Stimulated activated naive CD8-positive, alpha-beta T cell treated with anti-CD3 and anti-CD28 coated beads, Interleukin-15, amount 100 ng/mL, for 72 hours (primary cell): ENCODE measurements at regions not wholly inside any gene's neighbourhood (a gene's known extent, or its start where the extent isn't known, plus 50 kb on each side); places are given as distances from the start of the nearest gene placed in this dataset.

Experiments used
- ATAC-seq: fragments of 150-1000 bp; cut with Tn5 transposase; 2 replicates; pipeline ENCODE4 v1.10.0; 2021; ENCODE audit warnings: mild to moderate bottlenecking, moderate library complexity
- DNase-seq, 2 donors: peaks; one replicate each; pipeline ENCODE4 v3.0.0; 2021 to 2022
- H3K27ac Mint-ChIP-seq, 2 donors: one replicate each; pipeline ENCODE4 v1.8.0; 2022; ENCODE audit warnings: mild to moderate bottlenecking in 2 of 2, mixed read lengths in 2 of 2, moderate library complexity in 2 of 2
- H3K27me3 Mint-ChIP-seq: one replicate; pipeline ENCODE4 v1.8.0; 2022; ENCODE audit warnings: mixed read lengths
- H3K4me1 Mint-ChIP-seq: one replicate; pipeline ENCODE4 v1.8.0; 2022; ENCODE audit warnings: mild to moderate bottlenecking, mixed read lengths
- H3K4me3 Mint-ChIP-seq, 2 donors: one replicate each; pipeline ENCODE4 v1.8.0; 2022; ENCODE audit warnings: mild to moderate bottlenecking in 2 of 2, mixed read lengths in 2 of 2, moderate library complexity in 1 of 2
- H3K9me3 Mint-ChIP-seq, 2 donors: one replicate each; pipeline ENCODE4 v1.8.0; 2022; ENCODE audit warnings: mixed read lengths in 2 of 2

DNA sequence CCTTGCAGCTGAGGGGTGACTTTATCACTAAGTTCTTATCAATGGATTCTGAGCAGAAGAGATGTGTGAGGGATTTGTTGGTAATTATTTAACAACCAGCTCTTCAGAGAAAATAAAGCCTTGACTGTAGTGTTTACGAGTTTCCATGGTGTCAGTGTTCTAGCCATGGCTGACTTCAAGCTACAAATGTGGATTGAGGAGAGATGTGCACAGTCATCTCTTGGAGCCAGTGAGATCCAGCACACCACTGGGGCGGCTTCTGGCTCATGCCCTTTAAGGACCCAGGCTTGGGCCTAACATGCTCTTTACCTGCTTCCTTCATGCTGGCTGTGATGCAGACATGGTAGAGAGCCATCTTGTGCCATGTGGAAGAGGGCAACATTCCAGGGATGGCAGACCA, 145.6 kb upstream of the MRPS22 start:
- ATAC-seq, result no peak
- no peak overlapping the region for H3K27ac Mint-ChIP-seq
- H3K4me1 Mint-ChIP-seq, result no peaks in the 10 kb centered on the region
- DNase-seq, result no peak
- no peak overlapping the region for H3K4me3 Mint-ChIP-seq
- peaks cover 13 to 21% of the 10 kb centered on the region in 2 donors for H3K9me3 Mint-ChIP-seq
- H3K27me3 Mint-ChIP-seq, result peaks cover 29% of the 10 kb centered on the region

DNA sequence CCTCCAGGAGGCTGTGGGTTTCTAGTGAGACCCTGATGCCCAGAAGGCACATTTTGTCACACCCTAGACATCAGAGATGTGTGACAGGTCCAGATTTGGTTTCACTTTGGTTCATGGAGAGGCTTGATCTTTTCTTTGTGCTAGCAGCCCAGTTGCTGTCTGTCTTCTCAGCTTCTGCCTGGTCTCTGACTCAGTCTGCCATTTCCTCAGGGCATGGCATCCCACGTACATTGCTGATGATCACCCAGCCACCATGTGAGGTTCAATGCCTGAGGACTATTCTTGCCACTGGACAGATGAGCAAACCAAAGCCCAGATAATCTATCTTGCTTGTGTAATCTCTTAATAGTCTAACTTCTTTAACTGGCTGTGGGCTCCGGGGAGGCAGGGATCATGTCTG, 144.9 kb upstream of the MRPS22 start:
- H3K9me3 Mint-ChIP-seq, result peaks cover 13 to 21% of the 10 kb centered on the region in 2 donors
- H3K27me3 Mint-ChIP-seq, result peaks cover 29% of the 10 kb centered on the region
- H3K4me3 Mint-ChIP-seq, result no peak overlapping the region
- no peak overlapping the region for H3K27ac Mint-ChIP-seq
- H3K4me1 Mint-ChIP-seq, result no peaks in the 10 kb centered on the region
- DNase-seq (no peak), ATAC-seq (no peak)

- Mint-ChIP-seq H3K27ac (no peak overlapping the region), H3K9me3 (peaks cover 13 to 21% of the 10 kb centered on the region in 2 donors), H3K4me1 (no peaks in the 10 kb centered on the region), H3K4me3 (no peak overlapping the region), H3K27me3 (peaks cover 29% of the 10 kb centered on the region)
- DNase-seq (no peak), ATAC-seq (no peak)
Observed at GRCh38 chr3:139199421-139200010, 144.3 kb upstream of the MRPS22 start.

DNA sequence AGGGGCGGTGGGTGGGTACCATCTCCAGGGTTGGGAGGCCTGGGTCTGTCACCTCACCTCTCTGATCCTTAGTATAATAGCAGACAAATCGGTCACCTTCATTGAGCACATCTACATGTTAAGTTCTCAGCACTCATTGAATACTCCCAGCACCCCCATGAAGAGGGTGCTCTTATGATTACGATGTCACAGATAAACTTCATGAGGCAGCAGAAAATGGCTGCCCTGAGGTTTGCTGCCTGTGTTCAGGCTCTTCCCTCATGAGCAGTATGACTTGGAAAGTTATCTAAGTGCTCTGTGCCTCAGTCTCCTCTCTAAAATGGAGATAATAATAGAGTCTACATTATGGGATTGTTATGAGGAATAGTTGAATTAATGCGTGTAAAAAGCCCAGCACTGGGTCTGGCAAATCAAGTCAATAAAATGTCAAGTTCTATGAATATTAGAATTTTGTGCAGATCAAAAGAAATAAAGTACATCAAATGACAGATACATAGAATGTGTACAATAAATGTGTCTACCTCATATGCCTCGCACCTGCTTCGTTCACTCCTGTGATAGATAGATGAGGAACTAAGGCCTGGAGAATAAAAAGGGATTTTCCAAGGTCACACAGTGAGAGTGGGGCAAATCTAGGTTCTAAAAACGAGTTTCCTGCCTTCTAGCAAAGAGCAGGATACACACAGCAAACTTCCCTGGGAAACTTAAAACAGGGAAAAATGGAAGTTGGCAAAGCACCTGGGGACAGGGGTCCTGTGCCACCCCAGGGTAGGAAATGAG, 142.2 kb upstream of the MRPS22 start:
- no peaks in the 10 kb centered on the region for H3K4me1 Mint-ChIP-seq
- DNase-seq (no peak), ATAC-seq (no peak)
- peaks cover 27% of the 10 kb centered on the region for H3K27me3 Mint-ChIP-seq
- H3K27ac Mint-ChIP-seq, result no peak overlapping the region
- no peak overlapping the region for H3K4me3 Mint-ChIP-seq
- peaks cover 4 to 7% of the 10 kb centered on the region in 2 donors for H3K9me3 Mint-ChIP-seq

GRCh38 chr3:139202226-139202958, 141.4 kb upstream of the MRPS22 start:
- Mint-ChIP-seq H3K9me3 (no peaks in the 10 kb centered on the region), H3K27ac (no peak overlapping the region), H3K4me1 (no peaks in the 10 kb centered on the region), H3K4me3 (peak overlapping the region in 1 of 2 donors; percentile 20), H3K27me3 (peaks cover 20% of the 10 kb centered on the region)
- ATAC-seq (peak; percentile 68), DNase-seq (no peak)

DNA sequence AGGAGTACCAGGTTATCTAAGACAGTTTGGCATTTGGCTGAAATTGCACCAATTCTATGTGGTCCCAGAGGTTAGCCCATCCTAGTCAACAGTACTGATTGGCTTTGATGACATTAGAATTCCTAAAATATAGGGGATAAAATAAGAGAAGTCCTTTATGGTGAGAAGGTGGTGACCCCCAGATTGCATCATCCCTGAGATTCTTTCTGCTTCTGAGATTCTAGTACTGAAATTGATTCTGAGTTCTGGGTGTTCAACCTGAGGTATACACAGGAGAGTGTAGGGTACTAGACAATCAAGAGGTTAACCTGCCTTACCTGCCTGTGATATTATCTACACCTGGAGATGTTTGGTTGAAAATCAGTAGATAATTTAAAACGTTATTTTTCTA, 140.9 kb upstream of the MRPS22 start:
- ATAC-seq, result no peak

GRCh38 chr3:139203752-139204151, 140.1 kb upstream of the MRPS22 start:
- ATAC-seq (no peak), DNase-seq (no peak)

More for the DNA sequence above, 140.9 kb upstream of the MRPS22 start:
- Mint-ChIP-seq H3K4me1 (no peaks in the 10 kb centered on the region), H3K27me3 (peaks cover 20% of the 10 kb centered on the region), H3K27ac (no peak overlapping the region), H3K9me3 (no peaks in the 10 kb centered on the region), H3K4me3 (no peak overlapping the region)
- no peak for DNase-seq

GRCh38 chr3:139204728-139205127, 139.1 kb upstream of the MRPS22 start:
- no peak overlapping the region for H3K4me3 Mint-ChIP-seq
- DNase-seq (no peak), ATAC-seq (no peak)
- H3K27me3 Mint-ChIP-seq, result peaks cover 16% of the 10 kb centered on the region
- H3K9me3 Mint-ChIP-seq, result no peaks in the 10 kb centered on the region
- H3K4me1 Mint-ChIP-seq, result no peaks in the 10 kb centered on the region
- H3K27ac Mint-ChIP-seq, result no peak overlapping the region

More at GRCh38 chr3:139203752-139204151, 140.1 kb upstream of the MRPS22 start:
- H3K4me1 Mint-ChIP-seq, result no peaks in the 10 kb centered on the region
- no peaks in the 10 kb centered on the region for H3K9me3 Mint-ChIP-seq
- no peak overlapping the region for H3K27ac Mint-ChIP-seq
- peaks cover 14% of the 10 kb centered on the region for H3K27me3 Mint-ChIP-seq
- no peak overlapping the region for H3K4me3 Mint-ChIP-seq

DNA sequence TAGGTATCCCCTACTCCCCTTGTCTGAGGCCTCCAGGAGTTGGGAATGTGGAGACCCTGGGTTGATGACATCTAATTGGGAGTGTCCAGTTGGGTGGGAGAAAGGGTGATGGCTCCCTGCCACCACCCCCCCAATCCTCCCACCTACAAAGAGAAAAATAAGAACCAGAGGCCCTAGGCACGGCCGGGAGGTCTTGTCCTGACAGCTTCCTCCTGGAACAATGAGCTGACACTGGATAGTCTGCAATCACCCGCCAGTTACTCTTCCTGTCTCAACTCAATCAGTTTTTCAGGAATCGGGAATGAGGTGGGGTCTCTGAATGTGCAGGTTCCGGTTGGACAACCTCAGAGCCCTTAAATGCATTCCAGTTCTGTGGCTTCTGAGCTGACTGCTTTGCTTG, 129.9 kb upstream of the MRPS22 start:
- H3K4me1 Mint-ChIP-seq, result no peaks in the 10 kb centered on the region
- H3K4me3 Mint-ChIP-seq, result no peak overlapping the region
- no peak overlapping the region for H3K27ac Mint-ChIP-seq

GRCh38 chr3:139216958-139217357, 126.9 kb upstream of the MRPS22 start:
- Mint-ChIP-seq H3K9me3 (no peaks in the 10 kb centered on the region), H3K4me1 (no peaks in the 10 kb centered on the region), H3K27ac (no peak overlapping the region), H3K27me3 (no peaks in the 10 kb centered on the region), H3K4me3 (no peak overlapping the region)
- ATAC-seq (no peak), DNase-seq (no peak)

More for the DNA sequence above, 129.9 kb upstream of the MRPS22 start:
- ATAC-seq (no peak), DNase-seq (no peak)
- H3K27me3 Mint-ChIP-seq, result peaks cover 5% of the 10 kb centered on the region
- no peaks in the 10 kb centered on the region for H3K9me3 Mint-ChIP-seq

DNA sequence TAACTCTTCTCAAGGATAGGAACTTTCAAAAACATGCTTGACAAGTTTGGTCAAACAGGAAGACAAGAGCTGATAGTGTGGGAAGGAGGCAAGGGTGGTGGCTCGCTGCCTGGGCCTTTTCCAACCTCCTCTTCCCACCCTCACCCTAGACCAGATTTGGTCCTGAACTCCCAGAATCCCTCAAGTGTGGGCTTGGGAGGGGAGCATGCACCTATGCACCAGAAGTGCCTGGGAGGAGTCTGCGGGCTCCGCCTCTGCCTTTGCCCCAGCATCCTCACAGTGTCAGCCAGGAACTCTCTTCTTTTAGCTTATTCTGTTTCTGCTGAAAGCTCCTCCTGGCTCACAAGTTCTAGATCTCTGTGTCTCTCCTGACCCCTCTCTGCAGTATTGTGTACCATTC, 126.2 kb upstream of the MRPS22 start:
- H3K9me3 Mint-ChIP-seq, result no peaks in the 10 kb centered on the region
- DNase-seq, result no peak
- H3K27me3 Mint-ChIP-seq, result peaks cover 7% of the 10 kb centered on the region
- H3K4me3 Mint-ChIP-seq, result no peak overlapping the region
- no peak for ATAC-seq
- H3K4me1 Mint-ChIP-seq, result no peaks in the 10 kb centered on the region
- peak overlapping the region in 1 of 2 donors; percentile 85 for H3K27ac Mint-ChIP-seq

DNA sequence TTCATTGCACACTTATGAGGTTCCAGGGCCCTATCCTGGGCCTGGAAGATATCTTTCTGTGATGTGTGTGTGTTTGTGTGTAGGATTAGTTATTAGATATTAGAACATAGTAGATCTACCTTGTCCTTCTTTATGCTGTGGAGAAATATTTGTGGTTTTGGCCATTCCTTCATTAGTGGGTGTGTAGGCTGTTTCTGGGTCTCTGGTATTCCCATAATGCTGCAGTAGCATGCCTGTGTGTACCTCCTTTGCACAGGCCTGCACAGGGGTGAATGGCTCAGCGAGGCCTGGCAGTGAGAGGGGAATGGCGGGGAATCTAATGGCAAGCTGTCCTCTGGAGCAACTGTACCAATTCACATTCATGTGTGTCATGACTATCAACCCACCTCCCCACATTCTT, 125.8 kb upstream of the MRPS22 start:
- peaks cover 11% of the 10 kb centered on the region for H3K27me3 Mint-ChIP-seq
- no peaks in the 10 kb centered on the region for H3K4me1 Mint-ChIP-seq
- H3K4me3 Mint-ChIP-seq, result no peak overlapping the region

GRCh38 chr3:139219463-139219862, 124.4 kb upstream of the MRPS22 start:
- Mint-ChIP-seq H3K4me1 (no peaks in the 10 kb centered on the region), H3K27me3 (peaks cover 12% of the 10 kb centered on the region), H3K27ac (no peak overlapping the region), H3K9me3 (no peaks in the 10 kb centered on the region), H3K4me3 (no peak overlapping the region)
- ATAC-seq (no peak), DNase-seq (no peak)

More for the DNA sequence above, 125.8 kb upstream of the MRPS22 start:
- Mint-ChIP-seq H3K9me3 (no peaks in the 10 kb centered on the region), H3K27ac (peak overlapping the region in 1 of 2 donors; percentile 85)
- no peak for ATAC-seq
- no peak for DNase-seq

GRCh38 chr3:139222100-139222657, 121.6 kb upstream of the MRPS22 start:
- DNase-seq (no peak), ATAC-seq (no peak)
- Mint-ChIP-seq H3K27ac (no peak overlapping the region), H3K9me3 (no peaks in the 10 kb centered on the region), H3K4me3 (no peak overlapping the region), H3K27me3 (peaks cover 12% of the 10 kb centered on the region), H3K4me1 (no peaks in the 10 kb centered on the region)

DNA sequence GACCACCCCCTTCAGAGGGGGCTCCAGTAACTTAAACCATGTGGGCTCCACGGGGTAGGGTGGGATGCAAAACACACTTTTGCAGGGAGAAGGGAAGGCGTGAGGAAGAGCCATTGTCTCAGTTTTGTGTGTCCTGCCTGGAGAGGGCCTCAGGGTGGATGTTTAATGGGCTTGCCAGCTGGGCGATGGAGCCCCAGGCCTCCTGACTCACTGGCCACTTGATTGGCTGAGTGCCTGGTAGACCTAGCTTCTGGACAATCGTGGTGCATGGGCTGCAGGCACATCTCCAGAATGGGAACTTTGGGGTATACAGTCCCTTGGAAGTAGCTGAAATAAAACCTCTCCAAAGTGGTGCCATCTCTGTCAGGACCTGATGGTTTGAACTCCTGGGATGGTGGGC, 118.3 kb upstream of the MRPS22 start:
- ATAC-seq, result no peak
- Mint-ChIP-seq H3K9me3 (no peaks in the 10 kb centered on the region), H3K4me1 (no peaks in the 10 kb centered on the region), H3K4me3 (no peak overlapping the region), H3K27ac (no peak overlapping the region), H3K27me3 (peaks cover 12% of the 10 kb centered on the region)
- no peak for DNase-seq

GRCh38 chr3:139226731-139227130, 117.1 kb upstream of the MRPS22 start:
- H3K4me3 Mint-ChIP-seq, result no peak overlapping the region
- H3K27ac Mint-ChIP-seq, result no peak overlapping the region
- DNase-seq (no peak), ATAC-seq (no peak)
- peaks cover 12% of the 10 kb centered on the region for H3K27me3 Mint-ChIP-seq
- H3K4me1 Mint-ChIP-seq, result no peaks in the 10 kb centered on the region
- H3K9me3 Mint-ChIP-seq, result no peaks in the 10 kb centered on the region
